ENCODE measurements at regions not wholly inside any gene's neighbourhood (a gene's known extent, or its start where the extent isn't known, plus 50 kb on each side); places are given as distances from the start of the nearest gene placed in this dataset.
"Not testable (repeated sequence)": the region's sequence is repeated elsewhere in the genome, so short reads cannot be mapped to it uniquely, and the experiment has no call there.

DNA sequence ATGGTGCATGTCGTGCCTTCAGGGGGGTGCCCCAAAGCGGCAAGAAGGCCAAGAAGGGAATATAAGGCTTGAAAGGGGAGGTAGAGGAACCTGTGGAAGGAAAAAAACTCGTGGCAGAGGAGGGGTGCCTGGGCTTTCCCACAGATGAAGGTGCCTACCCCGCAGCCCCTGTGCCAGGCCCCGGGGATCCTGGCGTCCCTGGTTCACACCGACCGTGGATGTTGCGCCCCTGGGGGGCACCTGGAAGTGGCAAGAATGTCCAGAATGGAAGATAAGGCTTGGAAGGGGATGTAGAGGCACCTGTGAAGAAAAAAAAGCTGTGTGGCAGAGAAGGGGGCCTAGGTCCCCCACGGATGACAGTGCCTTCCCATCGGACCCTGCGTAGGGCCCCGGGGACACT, 282.2 kb downstream of the ALG10 start:
- Histone ChIP-seq H3K4me1 (ENCODE audit: control insufficient read depth, extremely low read depth, insufficient read depth, low read length) (no peaks in the 10 kb centered on the region), H3K27me3 (ENCODE audit: control insufficient read depth, insufficient read depth, low read length) (no peaks in the 10 kb centered on the region), H3K9me3 (ENCODE audit: control insufficient read depth, insufficient read depth, low read depth, low read length) (no peaks in the 10 kb centered on the region), H3K79me2 (ENCODE audit: control insufficient read depth, insufficient read depth, low read length) (no peaks in the 10 kb centered on the region), H3K36me3 (ENCODE audit: control insufficient read depth, insufficient read depth, low read length) (no peaks in the 10 kb centered on the region), H3K4me2 (ENCODE audit: extremely low read depth, insufficient read depth, low read length) (no peak overlapping the region), H3K27ac (ENCODE audit: insufficient read depth, low read length) (no peak overlapping the region), H3K9ac (ENCODE audit: insufficient read depth, low read length) (no peak overlapping the region), H3K4me3 (replicated peaks in 1 of 4; ENCODE audit: control extremely low read depth in 1 of 4, insufficient read depth in 1 of 4, low read depth in 3 of 4, low read length in 4 of 4) (no peak overlapping the region), H2AFZ (ENCODE audit: low read length) (no peak overlapping the region), H4K20me1 (ENCODE audit: control insufficient read depth, extremely low read depth, insufficient read depth, low read length) (no peaks in the 10 kb centered on the region)
- no peak for DNase-seq (ENCODE audit: low read depth in 2 of 2)
- TF ChIP-seq EZH2 (IDR thresholded peaks at IDR 0.05; ENCODE audit: low read length, missing control alignments): no peak
- TF ChIP-seq CTCF (conservative IDR thresholded peaks at IDR 0.05 in 1 of 2, IDR thresholded peaks at IDR 0.05 in 1 of 2; ENCODE audit: low read depth in 1 of 2, low read length in 2 of 2): no peak

- H3K27me3 ChIP-seq (ENCODE audit: control insufficient read depth, insufficient read depth, low read length): no peaks in the 10 kb centered on the region
- no peaks in the 10 kb centered on the region for H3K36me3 ChIP-seq (ENCODE audit: control insufficient read depth, insufficient read depth, low read length)
- TF ChIP-seq EZH2 (IDR thresholded peaks at IDR 0.05; ENCODE audit: low read length, missing control alignments) (no peak), CTCF (conservative IDR thresholded peaks at IDR 0.05 in 1 of 2, IDR thresholded peaks at IDR 0.05 in 1 of 2; ENCODE audit: low read depth in 1 of 2, low read length in 2 of 2) (no peak)
- H3K4me2 ChIP-seq (ENCODE audit: extremely low read depth, insufficient read depth, low read length): no peak overlapping the region
- no peak overlapping the region for H2AFZ ChIP-seq (ENCODE audit: low read length)
- H3K79me2 ChIP-seq (ENCODE audit: control insufficient read depth, insufficient read depth, low read length): no peaks in the 10 kb centered on the region
- H3K4me1 ChIP-seq (ENCODE audit: control insufficient read depth, extremely low read depth, insufficient read depth, low read length): no peaks in the 10 kb centered on the region
- no peaks in the 10 kb centered on the region for H3K9me3 ChIP-seq (ENCODE audit: control insufficient read depth, insufficient read depth, low read depth, low read length)
- H4K20me1 ChIP-seq (ENCODE audit: control insufficient read depth, extremely low read depth, insufficient read depth, low read length): no peaks in the 10 kb centered on the region
- H3K27ac ChIP-seq (ENCODE audit: insufficient read depth, low read length): no peak overlapping the region
- no peak overlapping the region for H3K9ac ChIP-seq (ENCODE audit: insufficient read depth, low read length)
- DNase-seq (ENCODE audit: low read depth in 2 of 2): no peak
- H3K4me3 ChIP-seq (replicated peaks in 1 of 4; ENCODE audit: control extremely low read depth in 1 of 4, insufficient read depth in 1 of 4, low read depth in 3 of 4, low read length in 4 of 4): no peak overlapping the region
Measured at GRCh38 chr12:34305176-34305575, 282.9 kb downstream of the ALG10 start.

GRCh38 chr12:34306133-34306830, 284.0 kb downstream of the ALG10 start:
- TF ChIP-seq CTCF (conservative IDR thresholded peaks at IDR 0.05 in 1 of 2, IDR thresholded peaks at IDR 0.05 in 1 of 2; ENCODE audit: low read depth in 1 of 2, low read length in 2 of 2): no peak
- no peak overlapping the region for H3K27ac ChIP-seq (ENCODE audit: insufficient read depth, low read length)
- DNase-seq (ENCODE audit: low read depth in 2 of 2): no peak
- no peaks in the 10 kb centered on the region for H3K4me1 ChIP-seq (ENCODE audit: control insufficient read depth, extremely low read depth, insufficient read depth, low read length)
- H3K9me3 ChIP-seq (ENCODE audit: control insufficient read depth, insufficient read depth, low read depth, low read length): no peaks in the 10 kb centered on the region
- no peaks in the 10 kb centered on the region for H4K20me1 ChIP-seq (ENCODE audit: control insufficient read depth, extremely low read depth, insufficient read depth, low read length)
- H3K9ac ChIP-seq (ENCODE audit: insufficient read depth, low read length): no peak overlapping the region
- H3K27me3 ChIP-seq (ENCODE audit: control insufficient read depth, insufficient read depth, low read length): no peaks in the 10 kb centered on the region
- H3K79me2 ChIP-seq (ENCODE audit: control insufficient read depth, insufficient read depth, low read length): no peaks in the 10 kb centered on the region
- H2AFZ ChIP-seq (ENCODE audit: low read length): no peak overlapping the region
- H3K36me3 ChIP-seq (ENCODE audit: control insufficient read depth, insufficient read depth, low read length): no peaks in the 10 kb centered on the region
- H3K4me2 ChIP-seq (ENCODE audit: extremely low read depth, insufficient read depth, low read length): no peak overlapping the region
- H3K4me3 ChIP-seq (replicated peaks in 1 of 4; ENCODE audit: control extremely low read depth in 1 of 4, insufficient read depth in 1 of 4, low read depth in 3 of 4, low read length in 4 of 4): no peak overlapping the region

DNA sequence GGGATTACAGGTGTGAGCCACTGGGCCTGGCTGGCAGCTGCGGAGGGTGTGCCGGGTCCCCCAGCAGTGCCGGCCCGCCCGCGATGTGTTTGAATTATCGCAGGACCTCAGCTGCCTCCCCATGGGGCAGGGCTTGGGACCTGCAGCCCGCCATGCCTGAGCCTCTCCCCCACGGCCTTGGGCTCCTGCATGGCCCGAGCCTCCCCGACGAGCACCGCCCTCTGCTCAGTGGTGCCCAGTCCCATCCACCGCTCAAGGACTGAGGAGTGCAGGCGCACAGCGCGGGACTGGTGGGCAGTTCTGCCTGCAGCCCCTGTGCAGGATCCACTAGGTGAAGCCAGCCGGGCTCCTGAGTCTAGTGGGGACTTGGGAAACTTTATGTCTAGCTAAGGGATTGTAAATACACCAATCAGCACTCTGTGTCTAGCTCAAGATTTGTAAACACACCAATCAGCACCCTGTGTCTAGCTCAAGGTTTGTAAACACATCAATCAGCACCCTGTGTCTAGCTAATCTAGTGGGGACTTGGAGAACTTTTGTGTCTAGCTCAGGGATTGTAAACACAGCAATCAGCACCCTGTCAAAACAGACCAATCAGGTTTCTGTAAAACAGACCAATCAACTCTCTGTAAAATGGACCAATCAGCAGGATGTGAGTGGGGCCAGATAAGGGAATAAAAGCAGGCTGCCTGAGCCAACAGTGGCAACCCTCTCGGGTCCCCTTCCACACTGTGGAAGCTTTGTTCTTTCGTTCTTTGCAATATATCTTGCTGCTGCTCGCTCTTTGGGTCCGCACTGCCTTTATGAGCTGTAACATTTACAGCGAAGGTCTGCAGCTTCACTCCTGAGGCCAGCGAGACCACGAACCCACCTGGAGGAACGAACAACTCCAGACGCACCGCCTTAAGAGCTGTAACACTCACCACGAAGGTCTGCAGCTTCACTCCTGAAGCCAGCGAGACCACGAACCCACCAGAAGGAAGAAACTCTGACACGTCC, 287.8 kb downstream of the ALG10 start:
- H3K4me3 ChIP-seq (replicated peaks in 1 of 4; ENCODE audit: control extremely low read depth in 1 of 4, insufficient read depth in 1 of 4, low read depth in 3 of 4, low read length in 4 of 4); H3K27me3 ChIP-seq (ENCODE audit: control insufficient read depth, insufficient read depth, low read length); H3K9ac ChIP-seq (ENCODE audit: insufficient read depth, low read length); H3K36me3 ChIP-seq (ENCODE audit: control insufficient read depth, insufficient read depth, low read length); H3K4me2 ChIP-seq (ENCODE audit: extremely low read depth, insufficient read depth, low read length); H3K9me3 ChIP-seq (ENCODE audit: control insufficient read depth, insufficient read depth, low read depth, low read length); H3K27ac ChIP-seq (ENCODE audit: insufficient read depth, low read length); H3K79me2 ChIP-seq (ENCODE audit: control insufficient read depth, insufficient read depth, low read length); H2AFZ ChIP-seq (ENCODE audit: low read length); DNase-seq (ENCODE audit: low read depth in 2 of 2); H4K20me1 ChIP-seq (ENCODE audit: control insufficient read depth, extremely low read depth, insufficient read depth, low read length); H3K4me1 ChIP-seq (ENCODE audit: control insufficient read depth, extremely low read depth, insufficient read depth, low read length): not testable (repeated sequence)

Measured in fibroblast of lung (primary cell).